Vagina (tissue), 2 donors: ENCODE measurements at regions not wholly inside any gene's neighbourhood (a gene's known extent, or its start where the extent isn't known, plus 50 kb on each side); places are given as distances from the start of the nearest gene placed in this dataset.

Experiments
- DNase-seq, 2 donors: peaks; one replicate each; pipeline ENCODE4 v3.0.0-alpha.2; 2017; ENCODE audit errors: extremely low spot score in 2 of 2
- H3K27ac ChIP-seq: fragments of 200-600 bp; sonication (generic); one replicate; pipeline ENCODE4 v1.5.1; 2019
- H3K27me3 ChIP-seq: fragments of 200-600 bp; sonication (generic); one replicate; pipeline ENCODE4 v1.5.1; 2019
- H3K36me3 ChIP-seq, 2 donors: fragments of 200-600 bp; sonication (generic); one replicate each; pipeline ENCODE4 v1.5.1; 2017 to 2019
- H3K4me1 ChIP-seq: fragments of 200-600 bp; sonication (generic); one replicate; pipeline ENCODE4 v1.5.1; 2019
- H3K4me3 ChIP-seq, 2 donors: fragments of 200-600 bp; sonication (generic); 1 replicate in 1 of 2; 2 replicates in 1 of 2; pipeline ENCODE4 v1.5.1; 2016 to 2019
- H3K9me3 ChIP-seq: fragments of 200-600 bp; sonication (generic); one replicate; pipeline ENCODE4 v1.5.1; 2019
- CTCF ChIP-seq, 3 experiments: fragments of 450-650 bp in 2 of 3; fragments of 200-600 bp in 1 of 3; sonication (generic) in 1 of 3; IDR thresholded peaks; one replicate each; pipeline ENCODE4 v1.5.1; 2017 to 2019; ENCODE audit warnings: antibody characterized with exemption in 3 of 3, mild to moderate bottlenecking in 2 of 3, moderate library complexity in 2 of 3
- POLR2A ChIP-seq, 2 donors: fragments of 450-650 bp; IDR thresholded peaks; one replicate each; pipeline ENCODE4 v1.6.1; 2017; ENCODE audit warnings: antibody characterized with exemption in 2 of 2, mild to moderate bottlenecking in 2 of 2, moderate library complexity in 2 of 2
- POLR2AphosphoS5 ChIP-seq, 2 donors: sonication (generic); formaldehyde crosslinking; IDR thresholded peaks; one replicate each; pipeline ENCODE4 v1.9.0; 2017; ENCODE audit warnings: antibody characterized with exemption in 2 of 2, mild to moderate bottlenecking in 2 of 2, low read depth in 1 of 2; ENCODE audit not compliant: insufficient read depth in 1 of 2
- intact Hi-C: fragments of 100-400 bp; cut with DNase I; formaldehyde crosslinking; loops from one replicate; pipeline ENCODE4 v1.15.1; 2023

GRCh38 chr12:115013236-115013981 is 329.4 kb upstream of the TBX3 start:
- intact Hi-C loops, result no loop called here
- Histone ChIP-seq H3K27ac (no peak overlapping the region), H3K27me3 (no peaks in the 10 kb centered on the region), H3K9me3 (no peaks in the 10 kb centered on the region), H3K4me1 (no peaks in the 10 kb centered on the region), H3K4me3 (no peak overlapping the region), H3K36me3 (no peaks in the 10 kb centered on the region)
- TF ChIP-seq CTCF (IDR thresholded peaks at IDR 0.05) (no peak), POLR2A (IDR thresholded peaks at IDR 0.05) (no peak), POLR2AphosphoS5 (IDR thresholded peaks at IDR 0.05; ENCODE audit: insufficient read depth in 1 of 2, low read depth in 1 of 2) (no peak)
- no peak for DNase-seq

- H3K27ac ChIP-seq, result no peak overlapping the region
- no peaks in the 10 kb centered on the region for H3K9me3 ChIP-seq
- DNase-seq, result no peak
- H3K27me3 ChIP-seq, result no peaks in the 10 kb centered on the region
- no peak overlapping the region for H3K4me3 ChIP-seq
- intact Hi-C loops, result no loop called here
- H3K4me1 ChIP-seq, result no peaks in the 10 kb centered on the region
- TF ChIP-seq POLR2A (IDR thresholded peaks at IDR 0.05), result no peak
- no peak for TF ChIP-seq POLR2AphosphoS5 (IDR thresholded peaks at IDR 0.05; ENCODE audit: insufficient read depth in 1 of 2, low read depth in 1 of 2)
- TF ChIP-seq CTCF (IDR thresholded peaks at IDR 0.05), result no peak
- H3K36me3 ChIP-seq, result no peaks in the 10 kb centered on the region
Measured at GRCh38 chr12:115012861-115013235, 328.9 kb upstream of the TBX3 start.

GRCh38 chr12:115011703-115012102 is 327.7 kb upstream of the TBX3 start:
- no peaks in the 10 kb centered on the region for H3K36me3 ChIP-seq
- H3K27ac ChIP-seq, result no peak overlapping the region
- DNase-seq, result no peak
- no peaks in the 10 kb centered on the region for H3K4me1 ChIP-seq
- no peaks in the 10 kb centered on the region for H3K9me3 ChIP-seq
- no peak overlapping the region for H3K4me3 ChIP-seq
- intact Hi-C loops, result no loop called here
- TF ChIP-seq POLR2AphosphoS5 (IDR thresholded peaks at IDR 0.05; ENCODE audit: insufficient read depth in 1 of 2, low read depth in 1 of 2) (no peak), CTCF (IDR thresholded peaks at IDR 0.05) (no peak), POLR2A (IDR thresholded peaks at IDR 0.05) (no peak)
- no peaks in the 10 kb centered on the region for H3K27me3 ChIP-seq

GRCh38 chr12:115010324-115010995 is 326.5 kb upstream of the TBX3 start:
- DNase-seq, result no peak
- H3K4me1 ChIP-seq, result no peaks in the 10 kb centered on the region
- H3K27me3 ChIP-seq, result no peaks in the 10 kb centered on the region
- H3K27ac ChIP-seq, result no peak overlapping the region
- TF ChIP-seq CTCF (IDR thresholded peaks at IDR 0.05) (no peak), POLR2AphosphoS5 (IDR thresholded peaks at IDR 0.05; ENCODE audit: insufficient read depth in 1 of 2, low read depth in 1 of 2) (no peak), POLR2A (IDR thresholded peaks at IDR 0.05) (no peak)
- no peak overlapping the region for H3K4me3 ChIP-seq
- intact Hi-C loops, result no loop called here
- no peaks in the 10 kb centered on the region for H3K9me3 ChIP-seq
- H3K36me3 ChIP-seq, result no peaks in the 10 kb centered on the region

GRCh38 chr12:115008929-115009328 is 325.0 kb upstream of the TBX3 start:
- Histone ChIP-seq H3K36me3 (no peaks in the 10 kb centered on the region), H3K27ac (no peak overlapping the region), H3K4me1 (no peaks in the 10 kb centered on the region), H3K4me3 (no peak overlapping the region), H3K9me3 (no peaks in the 10 kb centered on the region), H3K27me3 (no peaks in the 10 kb centered on the region)
- intact Hi-C loops, result no loop called here
- TF ChIP-seq POLR2A (IDR thresholded peaks at IDR 0.05), result no peak
- TF ChIP-seq CTCF (IDR thresholded peaks at IDR 0.05), result no peak
- no peak for TF ChIP-seq POLR2AphosphoS5 (IDR thresholded peaks at IDR 0.05; ENCODE audit: insufficient read depth in 1 of 2, low read depth in 1 of 2)
- DNase-seq, result no peak
